ENCODE measurements at regions not wholly inside any gene's neighbourhood (a gene's known extent, or its start where the extent isn't known, plus 50 kb on each side); places are given as distances from the start of the nearest gene placed in this dataset.
A peak's percentile ranks its signal among the peaks of the same experiment; 100 is the strongest.

- DNase-seq = no peak
Observed at GRCh38 chr13:99911965-99912566, 59.5 kb downstream of the ZIC5 start.

- DNase-seq = no peak
Observed at GRCh38 chr13:99911069-99911964, 60.2 kb downstream of the ZIC5 start.

GRCh38 chr13:99909836-99910619 is 61.5 kb downstream of the ZIC5 start:
- peak; percentile 28 for DNase-seq

GRCh38 chr13:99909097-99909835 is 62.3 kb downstream of the ZIC5 start:
- DNase-seq = no peak

GRCh38 chr13:99908140-99908803 is 63.3 kb downstream of the ZIC5 start:
- DNase-seq = peak; percentile 84

GRCh38 chr13:99907627-99908026 is 63.9 kb downstream of the ZIC5 start:
- no peak for DNase-seq

GRCh38 chr13:99907038-99907437 is 64.5 kb downstream of the ZIC5 start:
- DNase-seq = no peak

- DNase-seq = no peak
Observed at GRCh38 chr13:99905814-99906213, 65.8 kb downstream of the ZIC5 start.

GRCh38 chr13:99905224-99905623 is 66.3 kb downstream of the ZIC5 start:
- DNase-seq = no peak

GRCh38 chr13:99903140-99903539 is 68.4 kb downstream of the ZIC5 start:
- DNase-seq = no peak

- DNase-seq = no peak
Observed at GRCh38 chr13:99902657-99903056, 68.9 kb downstream of the ZIC5 start.

GRCh38 chr13:99900960-99901359 is 70.6 kb downstream of the ZIC5 start:
- no peak for DNase-seq

- DNase-seq = no peak
Observed at GRCh38 chr13:99898421-99898820, 73.1 kb downstream of the ZIC5 start.

GRCh38 chr13:99897076-99897440 is 74.5 kb downstream of the ZIC5 start:
- DNase-seq = no peak

GRCh38 chr13:99896369-99897075 is 75.0 kb downstream of the ZIC5 start:
- no peak for DNase-seq

- DNase-seq = no peak
Observed at GRCh38 chr13:99895444-99896368, 75.9 kb downstream of the ZIC5 start.

- no peak for DNase-seq
Observed at GRCh38 chr13:99894840-99895443, 76.6 kb downstream of the ZIC5 start.

GRCh38 chr13:99894105-99894839 is 77.3 kb downstream of the ZIC5 start:
- no peak for DNase-seq

GRCh38 chr13:99893567-99893966 is 78.0 kb downstream of the ZIC5 start:
- no peak for DNase-seq
